Epithelial cell of esophagus (primary cell): ENCODE measurements at regions not wholly inside any gene's neighbourhood (a gene's known extent, or its start where the extent isn't known, plus 50 kb on each side); places are given as distances from the start of the nearest gene placed in this dataset.
A peak's percentile ranks its signal among the peaks of the same experiment; 100 is the strongest.
"Not testable (repeated sequence)": the region's sequence is repeated elsewhere in the genome, so short reads cannot be mapped to it uniquely, and the experiment has no call there.

ENCODE experiments used
- DNase-seq: peaks from one replicate; pipeline ENCODE4 v3.0.0; 2010; ENCODE audit warnings: low read depth
- H3K4me3 ChIP-seq: 2 replicates; pipeline ENCODE4 v1.5.1; 2011; ENCODE audit warnings: mild to moderate bottlenecking, low read length, control low read depth
- CTCF ChIP-seq: IDR thresholded peaks from 2 replicates; pipeline ENCODE4 v1.5.1; 2011; ENCODE audit warnings: low read depth, mild to moderate bottlenecking, low read length, control low read depth, inconsistent platforms; ENCODE audit not compliant: insufficient read depth; ENCODE audit errors: missing control alignments

GRCh38 chr4:4107411-4108107, 119.2 kb downstream of the OTOP1 start:
- peak; percentile 51 for DNase-seq
- peak overlapping the region; percentile 31 for H3K4me3 ChIP-seq
- TF ChIP-seq CTCF = peak; percentile 34

- H3K4me3 ChIP-seq = not testable (repeated sequence)
These were observed 111.3 kb downstream of the OTOP1 start for GRCh38 chr4:4115381-4115780.

GRCh38 chr4:4116901-4117300, 109.8 kb downstream of the OTOP1 start:
- DNase-seq, H3K4me3 ChIP-seq: not testable (repeated sequence)

More at GRCh38 chr4:4115381-4115780, 111.3 kb downstream of the OTOP1 start:
- not testable (repeated sequence) for DNase-seq

- H3K4me3 ChIP-seq, DNase-seq: not testable (repeated sequence)
These were observed 92.4 kb downstream of the OTOP1 start for GRCh38 chr4:4134368-4134767.

GRCh38 chr4:4136621-4137020, 90.1 kb downstream of the OTOP1 start:
- H3K4me3 ChIP-seq, DNase-seq: not testable (repeated sequence)
